ENCODE measurements at regions not wholly inside any gene's neighbourhood (a gene's known extent, or its start where the extent isn't known, plus 50 kb on each side); places are given as distances from the start of the nearest gene placed in this dataset.

- TF ChIP-seq BRCA1 (IDR thresholded peaks at IDR 0.05; ENCODE audit: low read depth, low read length), result no peak
- no peak for TF ChIP-seq CREB1 (IDR thresholded peaks at IDR 0.05)
- TF ChIP-seq POLR2AphosphoS5 (IDR thresholded peaks at IDR 0.05; ENCODE audit: low read depth, low read length), result no peak
- no peak for TF ChIP-seq CEBPB (IDR thresholded peaks at IDR 0.05; ENCODE audit: low read depth, low read length)
- TF ChIP-seq EP300 (IDR thresholded peaks at IDR 0.05; ENCODE audit: borderline replicate concordance in 1 of 2, low read depth in 2 of 2, low read length in 2 of 2), result no peak
- TF ChIP-seq POLR2A (IDR thresholded peaks at IDR 0.05; ENCODE audit: control extremely low read depth in 1 of 2, low read depth in 2 of 2, low read length in 2 of 2), result no peak
- TF ChIP-seq CTCF (IDR thresholded peaks at IDR 0.05; ENCODE audit: control extremely low read depth in 1 of 3, insufficient read depth in 1 of 3, low read depth in 1 of 3, low read length in 3 of 3), result no peak
- no peak for TF ChIP-seq GABPA (IDR thresholded peaks at IDR 0.05; ENCODE audit: borderline replicate concordance, insufficient read depth, low read length)
- no peak for TF ChIP-seq FOSL1 (IDR thresholded peaks at IDR 0.05; ENCODE audit: insufficient read depth, low read depth, low read length)
- no peak for TF ChIP-seq RBBP5 (IDR thresholded peaks at IDR 0.05; ENCODE audit: borderline replicate concordance, low read depth, low read length)
- TF ChIP-seq RXRA (IDR thresholded peaks at IDR 0.05; ENCODE audit: insufficient read depth, low read depth, low read length), result no peak
- no peak for TF ChIP-seq ZNF274 (IDR thresholded peaks at IDR 0.05; ENCODE audit: borderline replicate concordance, extremely low read depth, low read length)
Observed at GRCh38 chr4:170248576-170248975, 158.8 kb upstream of the AADAT start.
